ENCODE measurements at regions not wholly inside any gene's neighbourhood (a gene's known extent, or its start where the extent isn't known, plus 50 kb on each side); places are given as distances from the start of the nearest gene placed in this dataset.

GRCh38 chr1:78388275-78388674, 102.5 kb upstream of the PTGFR start:
- no peak overlapping the region for H2AFZ ChIP-seq
- no peaks in the 10 kb centered on the region for H4K20me1 ChIP-seq (ENCODE audit: insufficient read depth)
- BruUV-seq (replicated peaks) = no TSS peak
- H3K9me2 ChIP-seq (ENCODE audit: insufficient read depth) = no peaks in the 10 kb centered on the region
- no peak overlapping the region for H3K4me2 ChIP-seq
- H3F3A ChIP-seq (ENCODE audit: insufficient read depth, low read depth) = no peaks in the 10 kb centered on the region
- POLR2A ChIA-PET (ENCODE audit: unreplicated experiment) = no interaction called here
- H3K4me1 ChIP-seq (replicated peaks; ENCODE audit: insufficient read depth) = peaks cover 8% of the 10 kb centered on the region; the same call in 1 of the 2 replicates
- CTCF ChIA-PET = no interaction called here
- H3K36me3 ChIP-seq (ENCODE audit: low read depth) = no peaks in the 10 kb centered on the region
- TF ChIP-seq EZH2 (IDR thresholded peaks at IDR 0.05; ENCODE audit: low read depth) = no peak
- no peak for TF ChIP-seq CTCF (conservative IDR thresholded peaks at IDR 0.05)
- H3K9me3 ChIP-seq (ENCODE audit: insufficient read depth, low read depth) = peaks cover 4% of the 10 kb centered on the region; the same call in 1 of the 2 replicates
- H3K4me3 ChIP-seq = no peak overlapping the region
- no peak overlapping the region for H3K27ac ChIP-seq
- no peaks in the 10 kb centered on the region for H3K27me3 ChIP-seq (ENCODE audit: insufficient read depth, low read depth)
- no peak for DNase-seq
- no peaks in the 10 kb centered on the region for H3K79me2 ChIP-seq (ENCODE audit: low read depth)
- intact Hi-C loops (cut with micrococcal nuclease; ENCODE audit: unreplicated experiment) = no loop called here

GRCh38 chr1:78401148-78401547, 89.6 kb upstream of the PTGFR start:
- ChIA-PET CTCF (no interaction called here), POLR2A (ENCODE audit: unreplicated experiment) (no interaction called here)
- no peak for DNase-seq
- H3K4me3 ChIP-seq = no peak overlapping the region
- intact Hi-C loops (cut with micrococcal nuclease; ENCODE audit: unreplicated experiment) = no loop called here
- H3K27me3 ChIP-seq (ENCODE audit: insufficient read depth, low read depth) = no peaks in the 10 kb centered on the region
- TF ChIP-seq EZH2 (IDR thresholded peaks at IDR 0.05; ENCODE audit: low read depth) = no peak
- TF ChIP-seq CTCF (conservative IDR thresholded peaks at IDR 0.05) = no peak
- no peak overlapping the region for H3K4me2 ChIP-seq
- BruUV-seq (replicated peaks) = no TSS peak
- H4K20me1 ChIP-seq (ENCODE audit: insufficient read depth) = no peaks in the 10 kb centered on the region
- no peaks in the 10 kb centered on the region for H3K4me1 ChIP-seq (replicated peaks; ENCODE audit: insufficient read depth)
- no peaks in the 10 kb centered on the region for H3K9me2 ChIP-seq (ENCODE audit: insufficient read depth)
- H3K79me2 ChIP-seq (ENCODE audit: low read depth) = no peaks in the 10 kb centered on the region
- H2AFZ ChIP-seq = no peak overlapping the region
- no peaks in the 10 kb centered on the region for H3K9me3 ChIP-seq (ENCODE audit: insufficient read depth, low read depth)
- no peaks in the 10 kb centered on the region for H3K36me3 ChIP-seq (ENCODE audit: low read depth)
- H3K27ac ChIP-seq = no peak overlapping the region
- no peaks in the 10 kb centered on the region for H3F3A ChIP-seq (ENCODE audit: insufficient read depth, low read depth)

- H3K4me3 ChIP-seq = no peak overlapping the region
- no peaks in the 10 kb centered on the region for H3K4me1 ChIP-seq (replicated peaks; ENCODE audit: insufficient read depth)
- ChIA-PET POLR2A (ENCODE audit: unreplicated experiment) (no interaction called here), CTCF (no interaction called here)
- TF ChIP-seq CTCF (conservative IDR thresholded peaks at IDR 0.05) = no peak
- no peak for TF ChIP-seq EZH2 (IDR thresholded peaks at IDR 0.05; ENCODE audit: low read depth)
- H3K27ac ChIP-seq = no peak overlapping the region
- H3K27me3 ChIP-seq (ENCODE audit: insufficient read depth, low read depth) = no peaks in the 10 kb centered on the region
- no TSS peak for BruUV-seq (replicated peaks)
- intact Hi-C loops (cut with micrococcal nuclease; ENCODE audit: unreplicated experiment) = no loop called here
- no peak overlapping the region for H2AFZ ChIP-seq
- H3K9me2 ChIP-seq (ENCODE audit: insufficient read depth) = no peaks in the 10 kb centered on the region
- H4K20me1 ChIP-seq (ENCODE audit: insufficient read depth) = no peaks in the 10 kb centered on the region
- no peak for DNase-seq
- no peak overlapping the region for H3K4me2 ChIP-seq
- H3K79me2 ChIP-seq (ENCODE audit: low read depth) = no peaks in the 10 kb centered on the region
- no peaks in the 10 kb centered on the region for H3K36me3 ChIP-seq (ENCODE audit: low read depth)
- H3F3A ChIP-seq (ENCODE audit: insufficient read depth, low read depth) = no peaks in the 10 kb centered on the region
- peaks cover 8% of the 10 kb centered on the region; the same call in 1 of the 2 replicates for H3K9me3 ChIP-seq (ENCODE audit: insufficient read depth, low read depth)
Measured at GRCh38 chr1:78408192-78408591, 82.6 kb upstream of the PTGFR start.

Data from PC-9 (cell line).